ENCODE measurements at regions not wholly inside any gene's neighbourhood (a gene's known extent, or its start where the extent isn't known, plus 50 kb on each side); places are given as distances from the start of the nearest gene placed in this dataset.

DNA sequence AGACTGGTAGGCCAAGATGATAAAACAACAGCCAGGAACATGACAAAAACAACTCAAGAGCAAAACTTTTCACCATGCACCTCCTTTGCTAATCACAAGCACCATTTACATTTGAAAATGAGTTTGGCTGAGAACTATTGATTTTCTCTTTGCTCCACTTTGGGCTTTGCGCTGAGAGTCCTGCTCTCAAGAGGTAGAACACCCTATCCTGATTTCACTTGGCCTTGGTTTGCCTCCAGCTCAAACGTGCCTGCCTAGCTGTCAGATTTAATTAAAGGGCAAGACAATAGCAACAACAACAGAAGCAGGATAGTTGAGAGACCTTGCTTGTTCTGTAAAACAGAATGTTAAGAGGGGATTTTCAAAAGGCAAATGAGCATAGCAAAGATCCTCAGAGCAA is 128.2 kb upstream of the ASTN2 start:
- Histone ChIP-seq H4K5ac (ENCODE audit: insufficient read length, low read depth, low read length) (no peak overlapping the region), H3K18ac (ENCODE audit: extremely low read depth, low read length) (no peak overlapping the region), H2BK120ac (replicated peaks; ENCODE audit: low read depth, low read length) (no peak overlapping the region), H3K79me1 (ENCODE audit: low read depth, low read length) (no peaks in the 10 kb centered on the region), H4K91ac (replicated peaks; ENCODE audit: insufficient read length, low read length) (no peak overlapping the region), H2AK5ac (ENCODE audit: low read depth, low read length) (no peak overlapping the region), H3K4me3 (ENCODE audit: extremely low read depth in 1 of 4, insufficient read depth in 2 of 4, low read depth in 3 of 4, low read length in 4 of 4) (no peak overlapping the region), H2BK12ac (ENCODE audit: low read depth, low read length) (no peak overlapping the region), H3K79me2 (ENCODE audit: control insufficient read depth in 1 of 2, insufficient read depth in 2 of 2, low read length in 2 of 2) (no peaks in the 10 kb centered on the region), H3K23me2 (ENCODE audit: low read depth, low read length) (no peaks in the 10 kb centered on the region), H2BK5ac (ENCODE audit: low read depth, low read length) (no peak overlapping the region), H3K9ac (replicated peaks in 1 of 4; ENCODE audit: extremely low read depth in 1 of 4, low read depth in 3 of 4, low read length in 3 of 4) (no peak overlapping the region), H2BK15ac (ENCODE audit: low read length) (no peak overlapping the region), H4K8ac (ENCODE audit: extremely low read depth, insufficient read depth, low read length) (no peak overlapping the region), H3K56ac (replicated peaks; ENCODE audit: insufficient read length, low read depth, low read length) (no peak overlapping the region), H2AFZ (ENCODE audit: low read length) (peak overlapping the region; percentile 94; the same call in 1 of the 2 replicates), H3K27me3 (replicated peaks in 1 of 4; ENCODE audit: control insufficient read depth in 3 of 4, extremely low read depth in 1 of 4, insufficient read depth in 3 of 4, low read length in 3 of 4) (no peaks in the 10 kb centered on the region), H3K36me3 (ENCODE audit: control insufficient read depth in 2 of 4, insufficient read depth in 4 of 4, low read length in 3 of 4) (no peaks in the 10 kb centered on the region), H3K9me3 (ENCODE audit: insufficient read depth in 2 of 2, low read depth in 1 of 2, low read length in 1 of 2) (no peaks in the 10 kb centered on the region), H2BK20ac (ENCODE audit: low read length) (no peak overlapping the region), H3K14ac (ENCODE audit: insufficient read length) (no peak overlapping the region), H3K4me1 (replicated peaks in 1 of 4; ENCODE audit: control insufficient read depth in 3 of 4, insufficient read depth in 4 of 4, low read length in 3 of 4) (peaks cover 0 to 9% (median 6%) of the 10 kb centered on the region in 4 experiments; a peak in 5 of 7 replicates), H3K23ac (ENCODE audit: insufficient read length) (no peak overlapping the region), H3K4ac (replicated peaks; ENCODE audit: insufficient read length, low read depth, low read length) (no peak overlapping the region), H4K20me1 (replicated peaks in 1 of 2; ENCODE audit: control insufficient read depth in 1 of 2, insufficient read depth in 2 of 2, low read length in 2 of 2) (no peaks in the 10 kb centered on the region), H3K27ac (ENCODE audit: low read depth, low read length) (no peak overlapping the region), H3K4me2 (ENCODE audit: insufficient read depth in 1 of 2, low read depth in 2 of 2, low read length in 2 of 2) (0 out of 4 replicates have a peak overlapping the region, but pooled peaks of 1 of the 2 experiments have one; percentile 2)
- WGBS, 2 experiments (ENCODE audit: extremely low coverage in 1 of 2, insufficient coverage in 1 of 2, insufficient read length in 1 of 2, insufficient replicate concordance in 2 of 2, low coverage in 1 of 2, low lambda C conversion rate in 2 of 2, missing lambda C conversion rate in 1 of 2), result 62% methylated on average over 2 of the region's 2 CpGs; no CpG with 5 or more reads in 1 of the 2 experiments
- POLR2A ChIA-PET (ENCODE audit: partially characterized antibody), result no interaction called here
- CTCF ChIA-PET (ENCODE audit: partially characterized antibody), result interaction anchor here (0.9 to 4.0 kb wide), 5 partner anchors 8 to 56 kb away, joined by 3 to 20 read pairs (median 3); no protein-coding TSS in a partner anchor
- DNase-seq (ENCODE audit: low read depth in 1 of 2, low spot score in 2 of 2), result no peak
- FAIRE-seq, result no peak
- TF ChIP-seq TEAD4 (IDR thresholded peaks at IDR 0.05; ENCODE audit: low read depth, low read length), result no peak
- TF ChIP-seq GABPA (IDR thresholded peaks at IDR 0.05; ENCODE audit: borderline replicate concordance, insufficient read depth, low read length), result no peak
- TF ChIP-seq KDM5A (IDR thresholded peaks at IDR 0.05; ENCODE audit: low read length), result no peak
- TF ChIP-seq, protein P1, sequence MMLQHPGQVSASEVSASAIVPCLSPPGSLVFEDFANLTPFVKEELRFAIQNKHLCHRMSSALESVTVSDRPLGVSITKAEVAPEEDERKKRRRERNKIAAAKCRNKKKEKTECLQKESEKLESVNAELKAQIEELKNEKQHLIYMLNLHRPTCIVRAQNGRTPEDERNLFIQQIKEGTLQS (IDR thresholded peaks at IDR 0.05; ENCODE audit: insufficient read depth, low read depth, low read length), result no peak
- no peak for TF ChIP-seq RAD21 (IDR thresholded peaks at IDR 0.05 in 1 of 2, conservative IDR thresholded peaks at IDR 0.05 in 1 of 2; ENCODE audit: low read depth in 2 of 2, low read length in 2 of 2)
- TF ChIP-seq YY1 (IDR thresholded peaks at IDR 0.05; ENCODE audit: low read depth, low read length), result no peak
- TF ChIP-seq RBBP5 (IDR thresholded peaks at IDR 0.05; ENCODE audit: borderline replicate concordance, low read depth, low read length), result no peak
- no peak for TF ChIP-seq CEBPB (IDR thresholded peaks at IDR 0.05; ENCODE audit: low read depth, low read length)
- TF ChIP-seq SIX5 (IDR thresholded peaks at IDR 0.05; ENCODE audit: low read depth, low read length), result no peak
- TF ChIP-seq ASH2L (IDR thresholded peaks at IDR 0.05; ENCODE audit: low read length), result no peak
- TF ChIP-seq POU5F1 (IDR thresholded peaks at IDR 0.05; ENCODE audit: low read depth, low read length), result no peak
- no peak for TF ChIP-seq POLR2AphosphoS5 (IDR thresholded peaks at IDR 0.05; ENCODE audit: low read depth, low read length)
- no peak for TF ChIP-seq NANOG (IDR thresholded peaks at IDR 0.05; ENCODE audit: insufficient read depth, low read depth, low read length, poor library complexity, severe bottlenecking)
- no peak for TF ChIP-seq SP2 (IDR thresholded peaks at IDR 0.05; ENCODE audit: low read length)
